K562 (cell line): ENCODE measurements at regions not wholly inside any gene's neighbourhood (a gene's known extent, or its start where the extent isn't known, plus 50 kb on each side); places are given as distances from the start of the nearest gene placed in this dataset.

Experiments
- CAMTA2 ChIP-seq: fragments of 250-450 bp; sonication (Bioruptor Pico); conservative IDR thresholded peaks from 2 replicates; pipeline ENCODE4 v1.5.1; 2022
- CBFA2T3 ChIP-seq: fragments of 450-650 bp; IDR thresholded peaks from 2 replicates; pipeline ENCODE4 v1.6.1; 2017
- CBX8 ChIP-seq: fragments of 200-600 bp; sonication (generic); IDR thresholded peaks from 2 replicates; pipeline ENCODE4 v1.6.1; 2012; ENCODE audit warnings: borderline replicate concordance, mixed run types, low read depth, mild to moderate bottlenecking, moderate library complexity, mixed read lengths, low read length, control low read depth, inconsistent platforms; ENCODE audit not compliant: poor library complexity, severe bottlenecking; ENCODE audit errors: extremely low read depth
- DACH1 ChIP-seq: fragments of 450-650 bp; IDR thresholded peaks from 2 replicates; pipeline ENCODE4 v1.6.1; 2018; ENCODE audit not compliant: partially characterized antibody
- GABPB2 ChIP-seq: fragments of 250-450 bp; sonication (Bioruptor Pico); conservative IDR thresholded peaks from 2 replicates; pipeline ENCODE4 v1.5.1; 2021; ENCODE audit warnings: mild to moderate bottlenecking
- GATAD2A ChIP-seq: fragments of 450-650 bp; IDR thresholded peaks from 2 replicates; pipeline ENCODE4 v1.6.1; 2017
- HDAC1 ChIP-seq, 2 experiments: fragments of 450-650 bp; IDR thresholded peaks; 2 replicates each; pipeline ENCODE4 v1.6.1; 2016 to 2017; ENCODE audit warnings: inconsistent platforms in 1 of 2, mild to moderate bottlenecking in 1 of 2, moderate library complexity in 1 of 2
- KAT8 ChIP-seq: fragments of 450-650 bp; IDR thresholded peaks from 2 replicates; pipeline ENCODE4 v1.6.1; 2016; ENCODE audit warnings: low read depth, mild to moderate bottlenecking
- KDM1A ChIP-seq, 2 experiments: fragments of 450-650 bp; IDR thresholded peaks; 2 replicates each; pipeline ENCODE4 v1.6.1; 2016; ENCODE audit warnings: mild to moderate bottlenecking in 2 of 2
- MCM2 ChIP-seq: fragments of 450-650 bp; IDR thresholded peaks from 2 replicates; pipeline ENCODE4 v1.6.1; 2017; ENCODE audit warnings: low read depth, mild to moderate bottlenecking
- POLR2B ChIP-seq: fragments of 450-650 bp; IDR thresholded peaks from 2 replicates; pipeline ENCODE4 v1.6.1; 2018; ENCODE audit warnings: low read depth; ENCODE audit not compliant: partially characterized antibody
- SMARCB1 ChIP-seq: IDR thresholded peaks from 2 replicates; pipeline ENCODE4 v1.6.1; 2011; ENCODE audit warnings: improper control_type of control experiment, low read depth; ENCODE audit not compliant: insufficient read length
- SP2 ChIP-seq: IDR thresholded peaks from 2 replicates; pipeline ENCODE4 v1.6.1; 2011; ENCODE audit warnings: mild to moderate bottlenecking, low read depth, low read length, moderate library complexity; ENCODE audit not compliant: poor library complexity, severe bottlenecking; ENCODE audit errors: extremely low read depth
- TAF9B ChIP-seq: fragments of 450-650 bp; IDR thresholded peaks from 2 replicates; pipeline ENCODE4 v1.6.1; 2018; ENCODE audit warnings: mild to moderate bottlenecking; ENCODE audit not compliant: partially characterized antibody
- TFAM ChIP-seq: fragments of 250-450 bp; sonication (Bioruptor Pico); conservative IDR thresholded peaks from 2 replicates; pipeline ENCODE4 v1.5.0; 2021; ENCODE audit warnings: mild to moderate bottlenecking, moderate library complexity
- ZKSCAN1 ChIP-seq: fragments of 150-350 bp; IDR thresholded peaks from 2 replicates; pipeline ENCODE4 v1.6.1; 2016; ENCODE audit warnings: low read depth, low read length
- TF ChIP-seq, protein P1 (sequence below): fragments of 250-450 bp; sonication (Bioruptor Pico); IDR thresholded peaks from 2 replicates; pipeline ENCODE4 v1.8.0; 2022; ENCODE audit warnings: moderate library complexity, mild to moderate bottlenecking, inconsistent platforms
- TF ChIP-seq, protein P2 (sequence below): fragments of 250-450 bp; sonication (Bioruptor Pico); IDR thresholded peaks from 2 replicates; pipeline ENCODE4 v1.4.0; 2020; ENCODE audit warnings: borderline replicate concordance
- TF ChIP-seq, protein P3 (sequence below): fragments of 450-650 bp; formaldehyde crosslinking; IDR thresholded peaks from 2 replicates; pipeline ENCODE4 v1.4.0; 2022; ENCODE audit warnings: missing genetic modification characterization
- TF ChIP-seq, protein P4 (sequence below): fragments of 450-650 bp; formaldehyde crosslinking; IDR thresholded peaks from 2 replicates; pipeline ENCODE4 v1.4.0; 2020; ENCODE audit warnings: mild to moderate bottlenecking
- TF ChIP-seq, protein P5 (sequence below): fragments of 250-450 bp; sonication (Bioruptor Pico); IDR thresholded peaks from 2 replicates; pipeline ENCODE4 v1.5.0; 2021; ENCODE audit warnings: mild to moderate bottlenecking, moderate library complexity

DNA sequence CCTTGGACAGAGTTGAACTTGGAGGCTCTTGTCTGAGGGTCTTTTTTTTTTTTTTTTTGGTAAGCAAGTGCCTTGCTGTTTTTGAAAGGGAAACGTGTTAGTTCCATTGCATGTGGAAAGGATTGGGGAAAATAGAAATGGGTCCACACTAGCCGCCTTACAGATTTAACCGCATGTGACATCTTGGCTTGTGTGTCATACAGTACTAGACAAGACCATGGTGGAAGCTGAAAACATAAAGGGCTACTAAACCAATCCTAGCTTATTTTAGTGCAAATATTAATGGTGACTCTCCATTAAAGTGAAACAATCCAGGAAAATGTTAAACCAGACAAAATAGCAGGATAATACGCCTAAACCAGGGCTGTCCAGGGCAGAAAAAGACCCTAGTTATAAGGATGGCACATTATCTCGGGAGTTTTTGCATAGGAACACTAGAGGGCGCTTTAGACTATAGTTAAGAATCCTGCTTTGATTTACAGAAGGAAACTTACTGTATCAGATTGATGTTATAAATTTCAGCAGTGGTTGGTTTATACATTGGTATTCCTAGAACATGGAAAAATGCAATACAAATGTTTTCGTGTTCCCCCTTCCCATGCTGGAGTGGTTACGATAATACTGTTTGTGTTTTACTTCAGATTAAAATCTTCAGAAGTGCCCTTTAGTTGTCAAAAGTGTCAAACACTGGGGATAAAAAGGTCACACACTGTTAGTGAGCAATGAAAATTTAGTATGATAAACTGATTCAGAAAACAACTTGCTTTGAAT, 59.8 kb upstream of the DEK start (continued):
- TF ChIP-seq, protein P1, sequence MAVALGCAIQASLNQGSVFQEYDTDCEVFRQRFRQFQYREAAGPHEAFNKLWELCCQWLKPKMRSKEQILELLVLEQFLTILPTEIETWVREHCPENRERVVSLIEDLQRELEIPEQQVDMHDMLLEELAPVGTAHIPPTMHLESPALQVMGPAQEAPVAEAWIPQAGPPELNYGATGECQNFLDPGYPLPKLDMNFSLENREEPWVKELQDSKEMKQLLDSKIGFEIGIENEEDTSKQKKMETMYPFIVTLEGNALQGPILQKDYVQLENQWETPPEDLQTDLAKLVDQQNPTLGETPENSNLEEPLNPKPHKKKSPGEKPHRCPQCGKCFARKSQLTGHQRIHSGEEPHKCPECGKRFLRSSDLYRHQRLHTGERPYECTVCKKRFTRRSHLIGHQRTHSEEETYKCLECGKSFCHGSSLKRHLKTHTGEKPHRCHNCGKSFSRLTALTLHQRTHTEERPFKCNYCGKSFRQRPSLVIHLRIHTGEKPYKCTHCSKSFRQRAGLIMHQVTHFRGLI (CRISPR knock-in tag) = no peak
- TF ChIP-seq CAMTA2 (CRISPR knock-in tag) (no peak), KAT8 (no peak), KDM1A (IDR thresholded peaks at IDR 0.05) (peak; percentile 85 to 89), SP2 (no peak), TFAM (no peak), POLR2B (no peak), CBFA2T3 (no peak), DACH1 (no peak), HDAC1 (IDR thresholded peaks at IDR 0.05) (no peak), SMARCB1 (no peak), GABPB2 (CRISPR knock-in tag) (no peak), ZKSCAN1 (no peak), GATAD2A (no peak), TAF9B (no peak), MCM2 (no peak), CBX8 (no peak)
- TF ChIP-seq, protein P2, sequence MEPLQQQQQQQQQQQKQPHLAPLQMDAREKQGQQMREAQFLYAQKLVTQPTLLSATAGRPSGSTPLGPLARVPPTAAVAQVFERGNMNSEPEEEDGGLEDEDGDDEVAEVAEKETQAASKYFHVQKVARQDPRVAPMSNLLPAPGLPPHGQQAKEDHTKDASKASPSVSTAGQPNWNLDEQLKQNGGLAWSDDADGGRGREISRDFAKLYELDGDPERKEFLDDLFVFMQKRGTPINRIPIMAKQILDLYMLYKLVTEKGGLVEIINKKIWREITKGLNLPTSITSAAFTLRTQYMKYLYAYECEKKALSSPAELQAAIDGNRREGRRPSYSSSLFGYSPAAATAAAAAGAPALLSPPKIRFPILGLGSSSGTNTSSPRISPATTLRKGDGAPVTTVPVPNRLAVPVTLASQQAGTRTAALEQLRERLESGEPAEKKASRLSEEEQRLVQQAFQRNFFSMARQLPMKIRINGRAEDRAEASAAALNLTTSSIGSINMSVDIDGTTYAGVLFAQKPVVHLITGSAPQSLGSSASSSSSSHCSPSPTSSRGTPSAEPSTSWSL (CRISPR knock-in tag) = no peak
- TF ChIP-seq, protein P3, sequence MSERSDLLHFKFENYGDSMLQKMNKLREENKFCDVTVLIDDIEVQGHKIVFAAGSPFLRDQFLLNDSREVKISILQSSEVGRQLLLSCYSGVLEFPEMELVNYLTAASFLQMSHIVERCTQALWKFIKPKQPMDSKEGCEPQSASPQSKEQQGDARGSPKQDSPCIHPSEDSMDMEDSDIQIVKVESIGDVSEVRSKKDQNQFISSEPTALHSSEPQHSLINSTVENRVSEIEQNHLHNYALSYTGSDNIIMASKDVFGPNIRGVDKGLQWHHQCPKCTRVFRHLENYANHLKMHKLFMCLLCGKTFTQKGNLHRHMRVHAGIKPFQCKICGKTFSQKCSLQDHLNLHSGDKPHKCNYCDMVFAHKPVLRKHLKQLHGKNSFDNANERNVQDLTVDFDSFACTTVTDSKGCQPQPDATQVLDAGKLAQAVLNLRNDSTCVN (CRISPR knock-in tag) = no peak
- TF ChIP-seq, protein P4, sequence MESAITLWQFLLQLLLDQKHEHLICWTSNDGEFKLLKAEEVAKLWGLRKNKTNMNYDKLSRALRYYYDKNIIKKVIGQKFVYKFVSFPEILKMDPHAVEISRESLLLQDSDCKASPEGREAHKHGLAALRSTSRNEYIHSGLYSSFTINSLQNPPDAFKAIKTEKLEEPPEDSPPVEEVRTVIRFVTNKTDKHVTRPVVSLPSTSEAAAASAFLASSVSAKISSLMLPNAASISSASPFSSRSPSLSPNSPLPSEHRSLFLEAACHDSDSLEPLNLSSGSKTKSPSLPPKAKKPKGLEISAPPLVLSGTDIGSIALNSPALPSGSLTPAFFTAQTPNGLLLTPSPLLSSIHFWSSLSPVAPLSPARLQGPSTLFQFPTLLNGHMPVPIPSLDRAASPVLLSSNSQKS (CRISPR knock-in tag) = no peak
- TF ChIP-seq, protein P5, sequence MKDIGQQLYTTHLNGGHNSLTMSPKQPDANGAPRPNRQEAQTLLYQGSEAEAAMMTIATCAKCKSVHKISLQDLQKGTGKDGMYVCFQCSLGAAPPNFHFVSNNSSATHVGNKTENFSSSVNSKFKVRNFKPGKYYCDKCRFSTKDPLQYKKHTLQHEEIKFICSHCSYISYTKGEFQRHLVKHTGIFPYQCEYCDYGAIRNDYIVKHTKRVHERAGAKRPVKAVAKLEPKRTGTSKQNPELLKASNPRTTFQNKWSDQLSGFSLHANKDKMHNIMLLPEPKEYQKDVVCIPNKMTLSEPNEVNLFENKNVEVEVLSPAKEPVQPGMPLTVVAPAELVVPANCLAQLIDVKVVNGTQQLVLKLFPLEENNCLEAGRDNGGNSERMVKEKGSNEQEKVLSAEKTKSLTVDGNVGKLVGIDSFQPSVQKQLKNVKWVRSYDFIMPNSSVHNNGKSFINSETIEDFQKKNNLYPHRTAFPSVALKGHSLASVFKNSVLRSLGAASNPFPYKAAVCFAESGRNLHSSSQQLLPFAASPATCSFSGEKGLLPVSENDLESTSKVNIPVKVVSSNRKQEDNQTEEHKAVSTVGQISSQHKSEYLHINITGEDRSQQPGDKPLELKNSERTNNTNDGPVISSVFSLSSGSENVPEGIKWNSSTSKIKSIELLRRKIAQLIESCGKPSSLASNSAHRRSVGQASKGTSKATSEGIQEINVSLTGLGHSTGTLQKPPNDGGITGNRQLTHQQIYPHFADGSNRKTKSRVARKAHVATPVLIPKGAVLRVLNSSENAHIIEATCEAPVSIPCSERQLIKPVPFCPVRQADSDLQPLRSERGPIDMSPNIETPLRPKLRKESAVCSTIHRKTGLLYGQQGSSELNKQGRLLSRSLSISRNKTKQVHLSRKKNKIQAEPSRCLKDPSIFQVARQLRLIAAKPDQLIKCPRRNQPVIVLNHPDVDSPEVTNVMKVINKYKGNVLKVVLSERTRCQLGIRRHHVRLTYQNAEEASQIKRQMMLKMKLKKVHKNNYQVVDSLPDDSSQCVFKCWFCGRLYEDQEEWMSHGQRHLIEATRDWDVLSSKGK (CRISPR knock-in tag) = no peak
